H1 (cell line): ENCODE measurements at regions not wholly inside any gene's neighbourhood (a gene's known extent, or its start where the extent isn't known, plus 50 kb on each side); places are given as distances from the start of the nearest gene placed in this dataset.

Experiments used
- BCL11A ChIP-seq, 2 experiments: IDR thresholded peaks; one replicate each; pipeline ENCODE4 v1.6.1; 2011; ENCODE audit warnings: low read depth in 2 of 2, low read length in 2 of 2, mild to moderate bottlenecking in 2 of 2
- CBX5 ChIP-seq: fragments of 300-800, 300-1000 bp; sonication (generic); IDR thresholded peaks from 2 replicates; pipeline ENCODE4 v1.7.1; 2016; ENCODE audit warnings: antibody characterized with exemption, low read length, low read depth
- CHD7 ChIP-seq: fragments of 300-600 bp; sonication (generic); IDR thresholded peaks from 2 replicates; pipeline ENCODE4 v1.7.1; 2012; ENCODE audit warnings: low read length, moderate library complexity, mild to moderate bottlenecking, inconsistent platforms; ENCODE audit not compliant: insufficient replicate concordance
- CTCF ChIP-seq, 3 experiments: IDR thresholded peaks; 1 replicate in 2 of 3; 2 replicates in 1 of 3; pipeline versions ENCODE4 v1.5.1 to v1.6.1; 2011; ENCODE audit warnings: low read length in 3 of 3, mild to moderate bottlenecking in 3 of 3, inconsistent platforms in 2 of 3, low read depth in 1 of 3, moderate library complexity in 1 of 3; ENCODE audit not compliant: insufficient read depth in 1 of 3; ENCODE audit errors: control extremely low read depth in 1 of 3
- POU5F1 ChIP-seq: IDR thresholded peaks from 2 replicates; pipeline ENCODE4 v1.6.1; 2011; ENCODE audit warnings: low read depth, mild to moderate bottlenecking, low read length, moderate library complexity
- RNF2 ChIP-seq: fragments of 200-900, 300-1000 bp; sonication (generic); IDR thresholded peaks from 2 replicates; pipeline ENCODE4 v1.7.1; 2016; ENCODE audit warnings: borderline replicate concordance, low read depth, mild to moderate bottlenecking, antibody characterized with exemption, low read length; ENCODE audit not compliant: poor library complexity, severe bottlenecking; ENCODE audit errors: missing control alignments
- SIX5 ChIP-seq: IDR thresholded peaks from 2 replicates; pipeline ENCODE4 v1.6.1; 2011; ENCODE audit warnings: mild to moderate bottlenecking, low read depth, low read length

- no peak for TF ChIP-seq CHD7
- no peak for TF ChIP-seq CTCF (IDR thresholded peaks at IDR 0.05; ENCODE audit: control extremely low read depth in 1 of 3, insufficient read depth in 1 of 3, low read depth in 1 of 3, low read length in 3 of 3)
- no peak for TF ChIP-seq RNF2
- TF ChIP-seq SIX5, result no peak
- TF ChIP-seq POU5F1, result no peak
- no peak for TF ChIP-seq BCL11A (IDR thresholded peaks at IDR 0.05; ENCODE audit: low read depth in 2 of 2, low read length in 2 of 2)
- TF ChIP-seq CBX5, result no peak
These were observed 67.0 kb upstream of the BEGAIN start (continued) for GRCh38 chr14:100654025-100654813.
